HG03432 (cell line): ENCODE measurements at regions not wholly inside any gene's neighbourhood (a gene's known extent, or its start where the extent isn't known, plus 50 kb on each side); places are given as distances from the start of the nearest gene placed in this dataset.

Experiments
- ATAC-seq: cut with Tn5 transposase; IDR thresholded peaks from one replicate; pipeline ENCODE4 v1.9.1; 2021; ENCODE audit warnings: mild to moderate bottlenecking, moderate library complexity; ENCODE audit not compliant: unreplicated experiment

DNA sequence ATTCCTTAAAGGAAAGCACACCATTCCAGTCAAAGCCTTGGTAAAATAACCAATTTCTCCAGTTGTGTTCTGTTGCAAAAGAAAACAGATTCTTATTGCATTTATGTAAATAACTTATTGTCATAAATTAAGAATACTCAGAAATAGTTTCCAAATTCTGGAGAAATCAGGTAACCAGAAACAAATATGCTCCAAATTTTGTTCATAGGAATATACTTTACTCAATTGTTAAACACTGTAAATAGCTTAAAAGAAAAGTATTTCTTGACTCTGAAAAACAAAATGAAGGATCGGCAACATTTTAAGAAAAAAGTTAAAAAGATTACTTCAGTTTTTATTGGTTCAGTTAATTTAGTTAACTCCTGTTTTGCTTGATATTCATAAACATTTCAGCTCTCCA, 67.1 kb upstream of the PIK3CG start:
- no peak for ATAC-seq

DNA sequence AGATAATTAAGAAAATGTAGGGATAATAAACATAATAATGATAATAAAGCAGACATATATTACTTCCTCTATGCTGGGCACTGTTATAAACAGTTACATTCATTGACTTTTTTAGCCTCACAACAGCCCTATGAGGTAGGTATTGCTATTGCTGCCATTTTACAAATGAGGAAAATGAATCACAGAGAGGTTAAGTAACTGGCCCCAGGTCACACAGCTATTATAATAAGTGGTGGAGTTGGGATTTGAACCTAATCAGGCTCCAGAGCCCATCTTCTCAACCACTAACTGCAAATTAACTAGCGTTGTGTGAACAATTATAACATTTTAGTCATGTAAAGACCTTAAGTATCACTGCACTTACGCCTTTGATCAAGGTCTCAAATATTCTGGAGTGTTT, 62.5 kb upstream of the PIK3CG start:
- no peak for ATAC-seq

DNA sequence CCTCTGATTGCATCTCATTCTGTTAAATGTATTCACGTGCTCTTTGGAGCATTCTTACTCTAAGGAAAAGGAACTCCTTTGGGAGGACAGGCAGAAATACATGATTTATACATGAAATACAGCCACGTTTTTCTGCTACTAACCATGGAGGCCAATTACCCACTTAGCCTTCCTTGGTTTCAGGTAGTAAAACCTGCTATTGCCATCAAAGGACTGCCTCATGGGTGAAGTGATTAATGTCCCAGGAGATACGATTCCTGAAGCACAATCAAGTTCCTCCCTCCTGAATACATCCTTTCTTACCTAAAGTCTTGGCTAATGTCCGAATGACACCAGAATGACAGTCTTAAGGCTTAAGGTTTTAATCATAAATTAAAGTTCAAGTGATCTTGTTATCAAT, 58.5 kb upstream of the PIK3CG start:
- no peak for ATAC-seq

DNA sequence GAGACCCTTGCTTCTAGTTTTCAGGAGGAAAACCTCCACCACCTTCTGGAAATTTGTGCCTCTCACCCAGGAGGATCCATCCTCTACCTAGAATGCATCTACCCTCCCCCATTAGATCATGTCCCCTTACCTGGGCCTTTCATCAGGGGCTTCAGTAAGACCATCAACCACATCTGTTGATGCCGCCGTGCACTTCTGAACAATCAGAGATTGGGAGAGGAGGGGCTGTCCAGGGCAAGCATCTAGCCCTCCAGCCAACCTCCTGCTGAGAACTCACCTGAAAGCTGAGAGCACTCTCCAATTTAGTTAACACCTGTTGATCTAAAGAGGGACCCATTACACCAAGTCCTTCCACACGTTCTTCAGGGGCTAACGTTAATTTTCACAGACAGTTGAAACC, 57.6 kb upstream of the PIK3CG start:
- no peak for ATAC-seq

DNA sequence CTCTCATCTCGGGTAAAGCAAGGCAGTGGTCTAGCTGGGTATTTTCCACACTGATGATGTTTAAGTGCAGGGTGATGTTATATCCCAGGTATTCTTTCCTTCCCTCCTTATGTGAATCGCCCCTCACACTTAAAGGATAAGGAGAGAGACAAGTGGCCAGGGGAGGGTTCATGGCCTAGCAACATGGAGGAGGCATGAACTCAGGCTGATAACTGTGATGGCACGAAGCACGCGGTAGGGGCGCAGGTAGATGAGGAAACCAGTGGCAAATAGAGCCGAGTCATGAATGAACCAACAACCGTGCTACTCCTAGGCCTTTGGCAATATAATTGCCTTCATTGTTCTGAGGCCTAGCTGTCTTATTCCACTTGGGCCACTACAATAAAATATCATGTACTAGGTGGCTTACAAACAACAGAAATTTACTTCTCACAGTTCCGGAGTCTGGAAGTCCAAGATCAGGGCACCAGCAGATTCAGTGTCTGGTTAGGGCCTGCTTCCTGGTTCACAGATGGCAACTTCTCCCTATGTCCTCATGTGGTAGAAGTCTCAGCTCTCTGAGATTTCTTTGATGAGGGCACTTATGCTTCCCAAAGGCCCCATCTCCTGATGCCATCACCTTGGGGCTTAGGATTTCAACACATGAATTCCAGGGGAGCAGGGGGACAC, 56.0 kb upstream of the PIK3CG start:
- no peak for ATAC-seq

DNA sequence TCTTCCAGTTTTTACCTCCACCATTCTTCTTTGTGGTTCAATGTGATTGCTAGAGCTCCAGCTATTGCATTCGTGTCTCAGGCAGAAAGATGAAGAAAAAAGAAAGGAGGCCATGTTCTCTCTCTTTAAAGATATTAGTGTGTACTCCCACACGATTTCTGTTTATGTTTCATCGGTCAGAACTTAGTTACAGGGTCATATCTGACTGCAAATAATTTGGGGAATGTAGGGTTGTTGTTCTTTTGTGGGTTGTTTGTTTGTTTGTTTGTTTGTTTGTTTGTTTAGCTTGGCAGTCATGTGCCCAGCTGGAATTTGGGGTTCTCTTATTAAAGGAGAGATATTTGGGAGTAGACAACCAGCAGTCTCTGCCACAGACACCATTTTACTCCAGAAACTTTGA, 53.6 kb upstream of the PIK3CG start:
- no peak for ATAC-seq

DNA sequence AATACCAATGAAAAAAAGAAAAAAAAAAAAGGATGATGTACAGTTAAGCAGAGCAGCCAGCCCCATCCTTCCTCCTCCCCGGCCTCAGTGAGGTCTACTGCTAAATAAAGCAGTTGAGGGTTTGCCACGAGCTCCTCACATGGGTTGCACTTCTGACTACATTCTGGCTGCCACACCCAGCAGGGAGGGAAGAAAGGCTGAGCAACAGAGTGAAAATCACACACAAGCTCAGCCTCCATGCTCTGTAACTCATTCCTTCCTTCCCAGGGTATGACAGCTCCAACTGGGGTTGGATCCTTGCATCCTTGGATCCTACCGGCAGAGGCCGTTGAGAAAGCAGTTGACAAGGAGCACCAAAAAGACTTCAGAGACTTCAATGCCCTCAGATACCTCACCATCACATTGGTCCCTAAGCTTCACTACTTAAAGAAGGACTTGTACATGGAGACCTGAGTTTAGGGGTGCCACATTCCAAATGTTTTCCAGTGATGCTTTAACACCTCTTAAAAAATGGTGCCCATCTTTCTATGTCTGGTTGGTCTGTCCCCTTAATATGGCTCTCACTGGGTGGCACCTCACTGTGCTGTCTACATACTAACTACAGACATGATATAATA, 52.9 kb upstream of the PIK3CG start:
- no peak for ATAC-seq

DNA sequence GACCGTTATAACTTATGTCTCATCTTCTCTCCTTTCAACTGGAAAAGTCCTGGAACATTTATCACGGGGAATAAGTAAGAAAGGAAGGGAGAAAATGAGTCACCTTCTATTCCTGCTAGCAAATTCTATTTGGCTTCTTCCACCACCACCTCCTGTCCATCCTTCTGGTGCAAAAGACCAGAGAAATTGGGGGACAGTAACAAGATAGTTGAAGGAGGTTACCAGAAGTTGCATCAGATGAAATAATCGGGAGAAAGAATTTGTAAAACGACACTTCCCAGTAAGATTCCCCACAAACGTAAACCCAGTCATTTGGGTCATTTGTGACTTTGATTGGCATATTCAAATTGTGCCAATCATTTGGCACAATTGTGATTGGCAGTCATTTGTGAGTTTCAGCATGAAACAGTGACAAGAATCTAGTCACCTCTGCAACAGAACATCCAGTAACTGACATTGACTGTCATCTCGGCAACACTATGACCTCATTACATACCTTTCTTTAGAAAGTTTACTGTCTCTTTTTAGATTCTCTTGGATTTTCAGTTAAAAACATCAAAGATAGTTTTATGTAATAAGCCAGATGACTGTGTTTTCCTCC, 51.3 kb upstream of the PIK3CG start:
- ATAC-seq = no peak

DNA sequence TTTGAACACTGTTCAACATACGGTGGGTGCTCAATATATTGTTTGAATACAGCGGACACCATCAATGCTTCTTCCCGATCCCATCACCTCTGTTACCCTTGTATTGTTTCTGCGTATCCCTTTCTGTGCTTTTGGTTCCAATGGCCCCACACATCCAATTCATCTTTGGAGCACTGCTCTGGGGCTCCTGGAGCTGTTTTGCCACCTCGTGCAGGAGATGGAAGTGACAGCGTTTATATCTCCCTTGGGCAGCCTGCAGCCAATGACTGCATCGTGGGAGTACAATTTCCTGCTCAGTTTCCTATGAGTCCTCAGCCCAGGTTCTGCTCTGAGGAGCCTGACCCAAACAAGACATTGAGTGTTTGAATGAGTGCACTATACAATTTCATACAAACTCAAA, 50.2 kb upstream of the PIK3CG start:
- ATAC-seq = no peak
